Kidney epithelial cell (primary cell): ENCODE measurements at regions not wholly inside any gene's neighbourhood (a gene's known extent, or its start where the extent isn't known, plus 50 kb on each side); places are given as distances from the start of the nearest gene placed in this dataset.

Experiments used
- DNase-seq: peaks from one replicate; pipeline ENCODE4 v3.0.0-alpha.2; 2010; ENCODE audit warnings: low read depth
- H3K27me3 ChIP-seq: 2 replicates; pipeline ENCODE4 v1.6.0; 2011; ENCODE audit warnings: low read length; ENCODE audit not compliant: control insufficient read depth, insufficient read depth
- H3K36me3 ChIP-seq: 2 replicates; pipeline ENCODE4 v1.5.1; 2011; ENCODE audit warnings: low read length; ENCODE audit not compliant: control insufficient read depth, insufficient read depth
- H3K4me3 ChIP-seq: 2 replicates; pipeline ENCODE4 v1.5.1; 2011; ENCODE audit warnings: low read depth, mild to moderate bottlenecking, control low read depth, low read length
- TF ChIP-seq, protein P1 (sequence below): IDR thresholded peaks from 2 replicates; pipeline ENCODE4 v1.5.1; 2011; ENCODE audit warnings: mild to moderate bottlenecking, moderate library complexity, low read length, control low read depth, inconsistent platforms; ENCODE audit not compliant: insufficient read depth, poor library complexity, severe bottlenecking

DNA sequence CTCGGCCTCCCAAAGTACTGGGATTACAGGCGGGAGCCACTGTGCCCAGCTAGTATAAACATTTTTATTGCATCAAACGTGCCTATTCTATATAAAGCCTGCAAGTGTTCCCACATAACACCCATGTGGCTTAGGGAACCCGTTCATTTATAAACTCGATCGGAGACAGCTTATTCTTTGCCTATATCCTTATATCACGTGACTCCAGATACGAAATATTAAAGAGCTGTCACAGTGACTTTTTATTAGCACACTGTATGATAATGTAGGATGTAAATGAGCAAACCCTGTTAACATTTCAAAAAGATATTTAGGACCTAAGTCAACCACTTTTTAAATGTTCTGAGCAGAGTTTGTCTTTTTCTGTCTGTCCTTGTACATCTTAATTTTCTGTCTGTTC is 642.9 kb upstream of the ADARB2 start:
- Histone ChIP-seq H3K36me3 (no peaks in the 10 kb centered on the region), H3K27me3 (no peaks in the 10 kb centered on the region), H3K4me3 (no peak overlapping the region)
- no peak for DNase-seq
- TF ChIP-seq, protein P1, sequence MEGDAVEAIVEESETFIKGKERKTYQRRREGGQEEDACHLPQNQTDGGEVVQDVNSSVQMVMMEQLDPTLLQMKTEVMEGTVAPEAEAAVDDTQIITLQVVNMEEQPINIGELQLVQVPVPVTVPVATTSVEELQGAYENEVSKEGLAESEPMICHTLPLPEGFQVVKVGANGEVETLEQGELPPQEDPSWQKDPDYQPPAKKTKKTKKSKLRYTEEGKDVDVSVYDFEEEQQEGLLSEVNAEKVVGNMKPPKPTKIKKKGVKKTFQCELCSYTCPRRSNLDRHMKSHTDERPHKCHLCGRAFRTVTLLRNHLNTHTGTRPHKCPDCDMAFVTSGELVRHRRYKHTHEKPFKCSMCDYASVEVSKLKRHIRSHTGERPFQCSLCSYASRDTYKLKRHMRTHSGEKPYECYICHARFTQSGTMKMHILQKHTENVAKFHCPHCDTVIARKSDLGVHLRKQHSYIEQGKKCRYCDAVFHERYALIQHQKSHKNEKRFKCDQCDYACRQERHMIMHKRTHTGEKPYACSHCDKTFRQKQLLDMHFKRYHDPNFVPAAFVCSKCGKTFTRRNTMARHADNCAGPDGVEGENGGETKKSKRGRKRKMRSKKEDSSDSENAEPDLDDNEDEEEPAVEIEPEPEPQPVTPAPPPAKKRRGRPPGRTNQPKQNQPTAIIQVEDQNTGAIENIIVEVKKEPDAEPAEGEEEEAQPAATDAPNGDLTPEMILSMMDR, result no peak

DNA sequence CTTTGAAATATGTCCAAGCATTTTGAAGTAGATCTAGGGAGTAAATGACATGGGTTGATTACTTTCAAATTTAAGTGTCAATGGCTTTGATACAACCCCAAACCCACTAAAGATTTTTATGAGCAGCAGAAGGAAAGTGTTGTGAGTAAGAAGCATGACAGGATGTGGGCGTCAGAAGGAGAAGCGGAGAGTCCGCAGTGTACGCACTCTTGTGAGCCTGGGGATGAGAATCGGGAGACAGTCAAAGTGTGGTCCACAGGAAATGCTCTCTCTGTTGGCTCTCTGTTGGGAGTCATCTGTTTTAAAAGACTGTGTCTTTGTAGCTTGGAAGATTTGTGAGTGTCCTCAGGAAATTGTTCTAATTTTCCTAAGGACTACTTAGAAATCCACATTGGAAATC is 629.8 kb upstream of the ADARB2 start:
- H3K27me3 ChIP-seq, result no peaks in the 10 kb centered on the region
- TF ChIP-seq, protein P1, result no peak
- H3K36me3 ChIP-seq, result no peaks in the 10 kb centered on the region
- H3K4me3 ChIP-seq, result no peak overlapping the region
- no peak for DNase-seq

GRCh38 chr10:2366264-2366931 is 629.1 kb upstream of the ADARB2 start:
- Histone ChIP-seq H3K36me3 (no peaks in the 10 kb centered on the region), H3K4me3 (no peak overlapping the region), H3K27me3 (no peaks in the 10 kb centered on the region)
- DNase-seq, result no peak
- TF ChIP-seq, protein P1, result no peak

GRCh38 chr10:2362331-2362730 is 625.0 kb upstream of the ADARB2 start:
- TF ChIP-seq, protein P1, result no peak
- no peaks in the 10 kb centered on the region for H3K36me3 ChIP-seq
- H3K27me3 ChIP-seq, result no peaks in the 10 kb centered on the region
- DNase-seq, result no peak
- H3K4me3 ChIP-seq, result no peak overlapping the region

GRCh38 chr10:2358586-2358985 is 621.3 kb upstream of the ADARB2 start:
- Histone ChIP-seq H3K4me3 (no peak overlapping the region), H3K36me3 (no peaks in the 10 kb centered on the region), H3K27me3 (no peaks in the 10 kb centered on the region)
- DNase-seq, result no peak
- TF ChIP-seq, protein P1, result no peak

DNA sequence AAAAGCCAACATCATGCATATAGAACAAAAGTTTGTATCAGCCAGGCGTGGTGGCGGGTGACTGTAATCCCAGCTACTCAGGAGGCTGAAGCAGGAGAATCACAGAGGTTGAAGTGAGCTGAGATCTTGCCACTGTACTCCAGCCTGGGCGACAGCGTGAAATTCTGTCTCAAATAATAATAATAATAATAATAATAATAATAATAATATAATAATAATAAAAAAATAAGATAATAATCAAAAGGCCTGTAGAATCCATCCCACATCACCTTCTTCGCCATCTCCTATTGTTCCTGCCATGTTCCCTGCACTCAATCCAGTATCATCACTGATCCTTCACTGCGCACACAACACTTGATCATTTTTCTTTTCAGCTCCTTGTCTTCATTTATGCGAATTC is 619.3 kb upstream of the ADARB2 start:
- Histone ChIP-seq H3K27me3 (no peaks in the 10 kb centered on the region), H3K4me3 (no peak overlapping the region), H3K36me3 (no peaks in the 10 kb centered on the region)
- TF ChIP-seq, protein P1, result no peak
- DNase-seq, result no peak
